ENCODE measurements at regions not wholly inside any gene's neighbourhood (a gene's known extent, or its start where the extent isn't known, plus 50 kb on each side); places are given as distances from the start of the nearest gene placed in this dataset.

DNA sequence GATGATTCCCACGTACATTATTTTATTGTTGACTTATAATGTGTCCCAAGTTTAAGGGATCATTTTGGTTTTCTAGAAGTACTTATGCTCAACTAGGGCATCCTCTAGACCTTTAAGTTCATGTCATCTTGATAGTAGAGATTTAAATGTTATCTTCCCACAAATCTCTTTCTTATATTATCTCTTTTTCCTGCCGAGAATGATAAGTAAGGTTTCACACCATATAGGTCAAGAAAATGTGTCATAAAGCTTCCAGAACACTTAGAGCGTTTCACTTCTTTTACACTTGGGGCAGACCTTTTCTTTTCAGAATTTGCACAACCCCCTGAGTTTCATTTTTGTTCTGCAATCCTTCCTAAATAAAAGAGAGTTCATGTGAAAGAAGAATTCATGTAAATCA, 142.0 kb upstream of the CBLB start:
- Histone ChIP-seq H3K4me3 (replicated peaks in 1 of 3) (no peak overlapping the region), H3K4me1 (no peaks in the 10 kb centered on the region), H3K27ac (no peak overlapping the region), H3K9me3 (no peaks in the 10 kb centered on the region), H3K36me3 (no peaks in the 10 kb centered on the region), H3K27me3 (no peaks in the 10 kb centered on the region)
- intact Hi-C loops (cut with DNase I), result no loop called here
- TF ChIP-seq, protein P1, sequence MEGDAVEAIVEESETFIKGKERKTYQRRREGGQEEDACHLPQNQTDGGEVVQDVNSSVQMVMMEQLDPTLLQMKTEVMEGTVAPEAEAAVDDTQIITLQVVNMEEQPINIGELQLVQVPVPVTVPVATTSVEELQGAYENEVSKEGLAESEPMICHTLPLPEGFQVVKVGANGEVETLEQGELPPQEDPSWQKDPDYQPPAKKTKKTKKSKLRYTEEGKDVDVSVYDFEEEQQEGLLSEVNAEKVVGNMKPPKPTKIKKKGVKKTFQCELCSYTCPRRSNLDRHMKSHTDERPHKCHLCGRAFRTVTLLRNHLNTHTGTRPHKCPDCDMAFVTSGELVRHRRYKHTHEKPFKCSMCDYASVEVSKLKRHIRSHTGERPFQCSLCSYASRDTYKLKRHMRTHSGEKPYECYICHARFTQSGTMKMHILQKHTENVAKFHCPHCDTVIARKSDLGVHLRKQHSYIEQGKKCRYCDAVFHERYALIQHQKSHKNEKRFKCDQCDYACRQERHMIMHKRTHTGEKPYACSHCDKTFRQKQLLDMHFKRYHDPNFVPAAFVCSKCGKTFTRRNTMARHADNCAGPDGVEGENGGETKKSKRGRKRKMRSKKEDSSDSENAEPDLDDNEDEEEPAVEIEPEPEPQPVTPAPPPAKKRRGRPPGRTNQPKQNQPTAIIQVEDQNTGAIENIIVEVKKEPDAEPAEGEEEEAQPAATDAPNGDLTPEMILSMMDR (IDR thresholded peaks at IDR 0.05), result no peak
- TF ChIP-seq POLR2A (IDR thresholded peaks at IDR 0.05), result no peak
- no peak for DNase-seq
- WGBS, 2 donors, result 80 to 90% methylated on average over 3 of the region's 3 CpGs

DNA sequence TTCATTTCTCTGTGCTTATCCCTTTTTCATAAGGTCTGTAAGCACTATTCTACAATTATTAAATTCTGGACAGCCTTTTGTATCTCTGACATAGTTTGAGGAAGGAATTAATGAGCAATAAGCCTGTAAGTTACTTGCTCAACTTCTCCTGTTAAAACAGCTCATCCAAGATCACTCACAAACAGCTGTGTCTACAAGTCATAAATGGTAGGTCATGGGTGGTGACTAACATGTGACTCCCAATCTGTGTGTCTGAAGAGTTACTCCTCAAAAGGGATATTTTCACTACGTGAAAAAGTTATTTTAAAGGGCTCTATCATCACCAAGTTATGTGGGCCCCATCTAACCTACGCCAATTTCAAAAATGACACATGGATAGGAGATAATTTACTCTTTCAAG, 145.2 kb upstream of the CBLB start:
- Histone ChIP-seq H3K4me1 (no peaks in the 10 kb centered on the region), H3K27me3 (no peaks in the 10 kb centered on the region), H3K36me3 (no peaks in the 10 kb centered on the region), H3K27ac (no peak overlapping the region), H3K4me3 (replicated peaks in 1 of 3) (no peak overlapping the region), H3K9me3 (no peaks in the 10 kb centered on the region)
- intact Hi-C loops (cut with DNase I), result no loop called here
- WGBS, 2 donors, result 83 to 89% methylated on average over 2 of the region's 2 CpGs
- TF ChIP-seq, protein P1 (IDR thresholded peaks at IDR 0.05), result no peak
- TF ChIP-seq POLR2A (IDR thresholded peaks at IDR 0.05), result no peak
- DNase-seq, result no peak

DNA sequence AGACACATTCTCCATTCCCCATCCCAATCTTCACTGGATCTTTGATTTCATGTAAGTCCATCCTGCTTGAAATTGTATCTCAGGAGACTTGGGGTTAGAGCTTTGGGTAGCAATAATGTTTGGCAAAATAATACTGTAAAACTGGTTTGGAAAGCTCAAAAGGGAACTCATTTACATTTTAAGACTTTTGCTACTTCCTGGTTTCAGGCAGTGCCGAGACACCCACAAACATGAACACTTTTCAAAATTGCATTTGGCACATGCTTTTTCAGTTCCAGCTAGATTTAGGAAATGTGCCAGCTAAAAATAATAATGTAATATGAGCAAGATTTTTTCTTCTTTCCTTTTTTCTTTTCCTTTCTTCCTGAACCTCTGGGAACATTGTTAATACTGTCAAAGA, 145.7 kb upstream of the CBLB start:
- Histone ChIP-seq H3K36me3 (no peaks in the 10 kb centered on the region), H3K4me1 (no peaks in the 10 kb centered on the region), H3K27me3 (no peaks in the 10 kb centered on the region), H3K9me3 (no peaks in the 10 kb centered on the region), H3K27ac (no peak overlapping the region), H3K4me3 (replicated peaks in 1 of 3) (no peak overlapping the region)
- TF ChIP-seq, protein P1 (IDR thresholded peaks at IDR 0.05), result no peak
- TF ChIP-seq POLR2A (IDR thresholded peaks at IDR 0.05), result no peak
- WGBS, 2 donors, result 58 to 76% methylated on average over 1 of the region's 1 CpG
- intact Hi-C loops (cut with DNase I), result no loop called here
- no peak for DNase-seq

DNA sequence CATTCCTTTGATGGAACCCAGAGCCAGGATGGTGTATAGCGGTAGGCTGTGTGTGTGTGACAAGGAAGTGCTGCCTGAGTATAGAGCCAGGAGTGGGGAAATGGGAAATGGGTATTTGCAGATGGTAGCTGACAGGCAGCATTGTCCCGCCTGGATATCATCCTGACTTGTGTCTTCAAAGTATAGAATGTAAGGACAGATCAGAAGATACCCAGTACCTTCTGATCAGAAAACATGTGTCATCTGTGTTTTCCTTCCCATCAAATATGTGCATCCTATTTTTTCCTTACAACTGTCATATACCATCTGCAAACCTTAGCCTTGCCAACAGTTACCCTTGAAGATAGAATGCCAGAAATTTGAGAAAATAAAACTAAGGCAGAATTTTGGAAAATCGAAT, 146.2 kb upstream of the CBLB start:
- DNase-seq, result no peak
- intact Hi-C loops (cut with DNase I), result no loop called here
- 92 to 97% methylated on average over 3 of the region's 3 CpGs for WGBS, 2 donors
- Histone ChIP-seq H3K9me3 (no peaks in the 10 kb centered on the region), H3K27ac (no peak overlapping the region), H3K27me3 (no peaks in the 10 kb centered on the region), H3K36me3 (no peaks in the 10 kb centered on the region), H3K4me1 (no peaks in the 10 kb centered on the region), H3K4me3 (replicated peaks in 1 of 3) (no peak overlapping the region)
- no peak for TF ChIP-seq POLR2A (IDR thresholded peaks at IDR 0.05)
- TF ChIP-seq, protein P1 (IDR thresholded peaks at IDR 0.05), result no peak

DNA sequence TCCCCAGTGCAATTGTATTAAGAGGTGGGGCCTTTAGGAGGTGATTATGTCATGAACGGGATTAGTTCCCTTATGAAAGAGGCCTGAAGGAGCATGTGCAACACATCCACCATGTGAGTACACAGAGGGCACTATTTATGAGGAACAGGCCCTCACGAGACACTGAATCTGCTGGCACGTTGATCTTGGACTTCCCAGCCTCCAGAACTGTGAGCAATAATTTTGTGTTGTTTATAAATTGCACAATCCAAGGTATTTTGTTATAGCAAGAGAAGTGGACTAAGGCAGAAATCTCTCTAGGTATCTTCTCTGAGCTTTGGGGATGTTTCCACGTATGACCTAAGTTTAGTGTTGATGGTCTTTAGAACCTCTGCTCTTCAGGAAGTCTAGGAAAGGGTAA, 149.3 kb upstream of the CBLB start:
- Histone ChIP-seq H3K4me3 (replicated peaks in 1 of 3) (no peak overlapping the region), H3K36me3 (no peaks in the 10 kb centered on the region), H3K27ac (no peak overlapping the region), H3K27me3 (no peaks in the 10 kb centered on the region), H3K4me1 (no peaks in the 10 kb centered on the region), H3K9me3 (no peaks in the 10 kb centered on the region)
- DNase-seq, result no peak
- intact Hi-C loops (cut with DNase I), result no loop called here
- TF ChIP-seq POLR2A (IDR thresholded peaks at IDR 0.05), result no peak
- TF ChIP-seq, protein P1 (IDR thresholded peaks at IDR 0.05), result no peak
- 91 to 96% methylated on average over 4 of the region's 4 CpGs for WGBS, 2 donors
